Neuronal stem cell (in vitro differentiated cells): ENCODE measurements at regions not wholly inside any gene's neighbourhood (a gene's known extent, or its start where the extent isn't known, plus 50 kb on each side); places are given as distances from the start of the nearest gene placed in this dataset.

Source experiments
- DNase-seq: peaks from one replicate; pipeline ENCODE4 v3.0.0-alpha.2; 2013; ENCODE audit warnings: low spot score
- H2AFZ ChIP-seq: one replicate; pipeline ENCODE4 v1.6.1; 2013; ENCODE audit warnings: mild to moderate bottlenecking, low read length, inconsistent platforms
- H2AK5ac ChIP-seq: 2 replicates; pipeline ENCODE4 v1.6.1; 2013; ENCODE audit warnings: low read depth, mild to moderate bottlenecking, inconsistent platforms, low read length, moderate library complexity, mixed read lengths
- H2BK120ac ChIP-seq: 2 replicates; pipeline ENCODE4 v1.6.1; 2013; ENCODE audit warnings: low read depth, mild to moderate bottlenecking, inconsistent platforms, low read length, moderate library complexity, mixed read lengths
- H2BK12ac ChIP-seq: one replicate; pipeline ENCODE4 v1.6.1; 2013; ENCODE audit warnings: low read length, inconsistent platforms
- H2BK15ac ChIP-seq: 2 replicates; pipeline ENCODE4 v1.6.1; 2013; ENCODE audit warnings: mild to moderate bottlenecking, low read length, inconsistent platforms, mixed read lengths
- H2BK5ac ChIP-seq: one replicate; pipeline ENCODE4 v1.6.1; 2013; ENCODE audit warnings: inconsistent platforms, mild to moderate bottlenecking, low read length, moderate library complexity
- H3K14ac ChIP-seq: one replicate; pipeline ENCODE4 v1.6.1; 2013; ENCODE audit warnings: low read length, inconsistent platforms
- H3K18ac ChIP-seq: 2 replicates; pipeline ENCODE4 v1.6.1; 2013; ENCODE audit warnings: low read length, inconsistent platforms
- H3K23ac ChIP-seq: 2 replicates; pipeline ENCODE4 v1.6.1; 2013; ENCODE audit warnings: low read depth, mild to moderate bottlenecking, mixed read lengths, low read length, inconsistent platforms; ENCODE audit not compliant: poor library complexity
- H3K27ac ChIP-seq: replicated peaks from 3 replicates; pipeline ENCODE4 v1.5.1; 2013; ENCODE audit warnings: low read length, inconsistent platforms
- H3K27me3 ChIP-seq, 3 experiments: 2 replicates each; pipeline ENCODE4 v1.6.1; 2013; ENCODE audit warnings: low read length in 3 of 3, mild to moderate bottlenecking in 2 of 3, inconsistent platforms in 1 of 3, low read depth in 1 of 3, mixed read lengths in 1 of 3, moderate library complexity in 1 of 3; ENCODE audit not compliant: control insufficient read depth in 3 of 3, insufficient read depth in 3 of 3
- H3K36me3 ChIP-seq, 2 donors: replicated peaks in 1 of 2; 2 replicates each; pipeline ENCODE4 v1.6.1; 2013; ENCODE audit warnings: low read length in 2 of 2; ENCODE audit not compliant: control insufficient read depth in 2 of 2, insufficient read depth in 2 of 2
- H3K4ac ChIP-seq: 2 replicates; pipeline ENCODE4 v1.6.1; 2013; ENCODE audit warnings: inconsistent platforms, mild to moderate bottlenecking, low read length, moderate library complexity
- H3K4me1 ChIP-seq, 2 donors: 1 replicate in 1 of 2; 2 replicates in 1 of 2; pipeline ENCODE4 v1.6.1; 2013; ENCODE audit warnings: low read length in 2 of 2, low read depth in 1 of 2; ENCODE audit not compliant: control insufficient read depth in 2 of 2, insufficient read depth in 1 of 2
- H3K4me2 ChIP-seq: one replicate; pipeline ENCODE4 v1.6.1; 2013; ENCODE audit warnings: mild to moderate bottlenecking, low read length, inconsistent platforms; ENCODE audit not compliant: insufficient read depth, poor library complexity, severe bottlenecking
- H3K4me3 ChIP-seq, 2 donors: 2 replicates each; pipeline ENCODE4 v1.5.1; 2013; ENCODE audit warnings: low read length in 2 of 2, mild to moderate bottlenecking in 2 of 2, inconsistent platforms in 1 of 2, moderate library complexity in 1 of 2
- H3K79me1 ChIP-seq: one replicate; pipeline ENCODE4 v1.6.1; 2013; ENCODE audit warnings: low read depth, mild to moderate bottlenecking, inconsistent platforms, low read length, moderate library complexity
- H3K9ac ChIP-seq: one replicate; pipeline ENCODE4 v1.6.1; 2013; ENCODE audit warnings: mild to moderate bottlenecking, low read depth, low read length, inconsistent platforms; ENCODE audit not compliant: poor library complexity
- H3K9me3 ChIP-seq, 2 donors: replicated peaks in 1 of 2; 2 replicates each; pipeline versions ENCODE3 to v1.6.1; 2013; ENCODE audit warnings: low read length in 2 of 2, mild to moderate bottlenecking in 2 of 2, inconsistent platforms in 1 of 2, low read depth in 1 of 2, mixed read lengths in 1 of 2, moderate library complexity in 1 of 2; ENCODE audit not compliant: control insufficient read depth in 2 of 2, insufficient read depth in 1 of 2
- H4K8ac ChIP-seq: one replicate; pipeline ENCODE4 v1.6.1; 2013; ENCODE audit warnings: low read depth, mild to moderate bottlenecking, inconsistent platforms, low read length, moderate library complexity
- H4K91ac ChIP-seq: one replicate; pipeline ENCODE4 v1.6.1; 2013; ENCODE audit warnings: low read length, low read depth, mild to moderate bottlenecking, inconsistent platforms; ENCODE audit not compliant: poor library complexity
- WGBS, 2 donors: extraction: QIAGEN DNeasy Blood & Tissue Kit; methylation state at CpG; one replicate each; pipeline ENCODE4 v1.1.7; 2013; ENCODE audit warnings: missing lambda C conversion rate in 2 of 2, mixed read lengths in 1 of 2; ENCODE audit not compliant: insufficient read length in 2 of 2, insufficient replicate concordance in 1 of 2; ENCODE audit errors: extremely low coverage in 2 of 2; 5-methylcytosine and 5-hydroxymethylcytosine counted together

- no peak overlapping the region for H3K4me3 ChIP-seq
- H3K9me3 ChIP-seq, result peaks cover 0 to under 1% of the 10 kb centered on the region in 2 donors
- no peak overlapping the region for H3K9ac ChIP-seq
- H4K91ac ChIP-seq, result no peak overlapping the region
- no peak for DNase-seq
- no peak overlapping the region for H3K27ac ChIP-seq
- no peak overlapping the region for H4K8ac ChIP-seq
- no peak overlapping the region for H2BK5ac ChIP-seq
- H2BK15ac ChIP-seq, result no peak overlapping the region
- no peak overlapping the region for H3K4ac ChIP-seq
- no peak overlapping the region for H2BK120ac ChIP-seq
- peak overlapping the region; percentile 90 for H2AK5ac ChIP-seq
- H3K18ac ChIP-seq, result peak overlapping the region; percentile 9
- peaks cover 0 to 3% (median 0%) of the 10 kb centered on the region in 3 experiments for H3K27me3 ChIP-seq
- WGBS, 2 donors, result no CpG with 5 or more reads among the region's 7 CpGs
- peaks cover 12 to 15% of the 10 kb centered on the region in 2 donors for H3K4me1 ChIP-seq
- no peaks in the 10 kb centered on the region for H3K79me1 ChIP-seq
- H3K23ac ChIP-seq, result peak overlapping the region; percentile 22
- no peak overlapping the region for H2AFZ ChIP-seq
- H2BK12ac ChIP-seq, result peak overlapping the region; percentile 30
- H3K36me3 ChIP-seq, result no peaks in the 10 kb centered on the region
- H3K14ac ChIP-seq, result no peak overlapping the region
- no peak overlapping the region for H3K4me2 ChIP-seq
These were observed 124.5 kb downstream of the TLR5 start for GRCh38 chr1:223018534-223018933.

- Histone ChIP-seq H2BK12ac (no peak overlapping the region), H3K27me3 (peaks cover 0 to 3% (median 0%) of the 10 kb centered on the region in 3 experiments), H2BK5ac (no peak overlapping the region), H3K4me3 (no peak overlapping the region), H2AFZ (no peak overlapping the region), H3K36me3 (no peaks in the 10 kb centered on the region), H2AK5ac (no peak overlapping the region), H2BK15ac (no peak overlapping the region), H3K9ac (no peak overlapping the region), H3K4me2 (no peak overlapping the region), H3K23ac (no peak overlapping the region), H3K79me1 (no peaks in the 10 kb centered on the region), H3K14ac (no peak overlapping the region), H3K9me3 (peaks cover 0 to 7% of the 10 kb centered on the region in 2 donors), H4K91ac (no peak overlapping the region), H4K8ac (no peak overlapping the region), H3K4ac (no peak overlapping the region), H3K4me1 (peaks cover 12 to 16% of the 10 kb centered on the region in 2 donors), H2BK120ac (no peak overlapping the region), H3K18ac (no peak overlapping the region), H3K27ac (no peak overlapping the region)
- no peak for DNase-seq
These were observed 123.8 kb downstream of the TLR5 start for GRCh38 chr1:223019256-223019655.

- Histone ChIP-seq H4K91ac (no peak overlapping the region), H2BK120ac (no peak overlapping the region), H3K9ac (no peak overlapping the region), H2AK5ac (peak overlapping the region; percentile 9), H4K8ac (no peak overlapping the region), H2BK15ac (peak overlapping the region; percentile 17), H3K27me3 (peaks cover 0 to 3% (median 0%) of the 10 kb centered on the region in 3 experiments), H3K4me2 (no peak overlapping the region), H3K4me1 (peaks cover 12 to 16% of the 10 kb centered on the region in 2 donors), H2AFZ (no peak overlapping the region), H3K18ac (no peak overlapping the region), H2BK12ac (no peak overlapping the region), H3K36me3 (no peaks in the 10 kb centered on the region), H3K14ac (no peak overlapping the region), H3K27ac (no peak overlapping the region), H3K4ac (no peak overlapping the region), H3K79me1 (no peaks in the 10 kb centered on the region), H3K9me3 (peaks cover 0 to 7% of the 10 kb centered on the region in 2 donors), H3K4me3 (no peak overlapping the region), H3K23ac (no peak overlapping the region), H2BK5ac (no peak overlapping the region)
- DNase-seq, result no peak
- WGBS, 2 donors, result no CpG with 5 or more reads among the region's 4 CpGs
These were observed 122.3 kb downstream of the TLR5 start for GRCh38 chr1:223020770-223021169.

- Histone ChIP-seq H3K9ac (no peak overlapping the region), H2BK15ac (peak overlapping the region; percentile 96)
- DNase-seq, result peak; percentile 46
These were observed 120.2 kb downstream of the TLR5 start for GRCh38 chr1:223022641-223023473.

More at GRCh38 chr1:223022641-223023473, 120.2 kb downstream of the TLR5 start:
- Histone ChIP-seq H3K36me3 (no peaks in the 10 kb centered on the region), H3K4me2 (peak overlapping the region; percentile 46), H2BK12ac (no peak overlapping the region), H2AK5ac (peak overlapping the region; percentile 22), H3K4ac (no peak overlapping the region), H3K23ac (no peak overlapping the region), H3K4me3 (peak overlapping the region in 1 of 2 donors; percentile 31), H3K27me3 (peaks cover 0 to 3% (median 0%) of the 10 kb centered on the region in 3 experiments), H3K14ac (no peak overlapping the region), H2BK5ac (no peak overlapping the region), H3K79me1 (no peaks in the 10 kb centered on the region), H2BK120ac (no peak overlapping the region), H4K91ac (peak overlapping the region; percentile 1), H3K27ac (peak overlapping the region; percentile 67), H3K4me1 (peaks cover 12 to 16% of the 10 kb centered on the region in 2 donors), H3K18ac (peak overlapping the region; percentile 77), H3K9me3 (peaks cover 0 to 7% of the 10 kb centered on the region in 2 donors), H4K8ac (no peak overlapping the region), H2AFZ (peak overlapping the region; percentile 85)
- WGBS, 2 donors, result no CpG with 5 or more reads among the region's 7 CpGs
